ENCODE measurements at regions not wholly inside any gene's neighbourhood (a gene's known extent, or its start where the extent isn't known, plus 50 kb on each side); places are given as distances from the start of the nearest gene placed in this dataset.

GRCh38 chr2:171227066-171227782 is 66.5 kb upstream of the TLK1 start:
- intact Hi-C loops (cut with DNase I) = no loop called here
- DNase-seq (ENCODE audit: missing footprints) (no peak), ATAC-seq (no peak)

GRCh38 chr2:171226461-171226860 is 65.8 kb upstream of the TLK1 start:
- intact Hi-C loops (cut with DNase I) = no loop called here
- no peak for ATAC-seq

GRCh38 chr2:171225989-171226388 is 65.3 kb upstream of the TLK1 start:
- intact Hi-C loops (cut with DNase I) = no loop called here
- ATAC-seq (no peak), DNase-seq (ENCODE audit: missing footprints) (no peak)

More at GRCh38 chr2:171226461-171226860, 65.8 kb upstream of the TLK1 start:
- no peak for DNase-seq (ENCODE audit: missing footprints)

GRCh38 chr2:171225302-171225980 is 64.7 kb upstream of the TLK1 start:
- no peak for DNase-seq (ENCODE audit: missing footprints)
- no peak for ATAC-seq
- intact Hi-C loops (cut with DNase I) = no loop called here

GRCh38 chr2:171217330-171217729 is 56.6 kb upstream of the TLK1 start:
- DNase-seq (ENCODE audit: missing footprints) (no peak), ATAC-seq (no peak)
- intact Hi-C loops (cut with DNase I) = no loop called here

- ATAC-seq (no peak), DNase-seq (ENCODE audit: missing footprints) (no peak)
- intact Hi-C loops (cut with DNase I) = no loop called here
Measured at GRCh38 chr2:171216631-171217030, 55.9 kb upstream of the TLK1 start.

GRCh38 chr2:171214093-171214492 is 53.4 kb upstream of the TLK1 start:
- ATAC-seq = no peak
- DNase-seq (ENCODE audit: missing footprints) = no peak
- intact Hi-C loops (cut with DNase I) = no loop called here

- no peak for ATAC-seq
- no peak for DNase-seq (ENCODE audit: missing footprints)
- intact Hi-C loops (cut with DNase I) = no loop called here
Measured at GRCh38 chr2:171210864-171211431, 50.3 kb upstream of the TLK1 start.
